Neural cell (in vitro differentiated cells): ENCODE measurements at regions not wholly inside any gene's neighbourhood (a gene's known extent, or its start where the extent isn't known, plus 50 kb on each side); places are given as distances from the start of the nearest gene placed in this dataset.

Experiments used
- H2AFZ ChIP-seq: fragments of 200-600, 300-800 bp; sonication (generic), shearing (Covaris generic); 2 replicates; pipeline ENCODE4 v1.6.0; 2014; ENCODE audit warnings: low read depth, mild to moderate bottlenecking, antibody characterized with exemption, low read length, moderate library complexity
- H3F3A ChIP-seq: fragments of 200-600 bp; shearing (Covaris generic); 2 replicates; pipeline ENCODE4 v1.6.1; 2016; ENCODE audit warnings: mild to moderate bottlenecking, moderate library complexity, mixed read lengths, antibody characterized with exemption, low read length; ENCODE audit not compliant: insufficient read depth, poor library complexity, severe bottlenecking
- H3K27ac ChIP-seq: fragments of 200-600, 300-800 bp; sonication (generic), shearing (Covaris generic); 2 replicates; pipeline ENCODE4 v1.5.1; 2014; ENCODE audit warnings: mild to moderate bottlenecking, low read length, moderate library complexity
- H3K27me3 ChIP-seq: fragments of 300-800, 200-600 bp; sonication (generic), shearing (Covaris generic); 2 replicates; pipeline ENCODE4 v1.6.0; 2014; ENCODE audit warnings: mild to moderate bottlenecking, low read depth, low read length, moderate library complexity; ENCODE audit not compliant: insufficient read depth
- H3K36me3 ChIP-seq: fragments of 300-800, 200-600 bp; sonication (generic), shearing (Covaris generic); 2 replicates; pipeline ENCODE4 v1.5.1; 2014; ENCODE audit warnings: mild to moderate bottlenecking, antibody characterized with exemption, low read length, moderate library complexity; ENCODE audit not compliant: insufficient read depth
- H3K4me2 ChIP-seq: fragments of 300-800, 200-600 bp; sonication (generic), shearing (Covaris generic); 2 replicates; pipeline ENCODE4 v1.6.0; 2014; ENCODE audit warnings: mild to moderate bottlenecking, low read length
- H3K4me3 ChIP-seq: fragments of 300-800, 200-600 bp; sonication (generic), shearing (Covaris generic); 2 replicates; pipeline ENCODE4 v1.5.1; 2014; ENCODE audit warnings: mild to moderate bottlenecking, low read length, moderate library complexity
- H3K79me2 ChIP-seq: fragments of 200-600 bp; shearing (Covaris generic); replicated peaks from 2 replicates; pipeline ENCODE4 v1.6.0; 2014; ENCODE audit warnings: mild to moderate bottlenecking, low read length, moderate library complexity; ENCODE audit not compliant: insufficient read depth
- H3K9ac ChIP-seq: fragments of 300-800, 200-600 bp; sonication (generic), shearing (Covaris generic); 2 replicates; pipeline ENCODE4 v1.6.1; 2016; ENCODE audit warnings: mild to moderate bottlenecking, low read length, mixed read lengths
- H3K9me2 ChIP-seq: fragments of 200-600 bp; shearing (Covaris generic); 2 replicates; pipeline ENCODE4 v1.6.1; 2016; ENCODE audit warnings: mild to moderate bottlenecking, low read length, mixed read lengths; ENCODE audit not compliant: insufficient read depth
- H3K9me3 ChIP-seq: fragments of 200-600, 300-800 bp; sonication (generic), shearing (Covaris generic); 2 replicates; pipeline ENCODE4 v1.6.1; 2016; ENCODE audit warnings: mild to moderate bottlenecking, mixed run types, low read length, moderate library complexity, mixed read lengths
- H4K20me1 ChIP-seq: fragments of 200-600 bp; shearing (Covaris generic); 2 replicates; pipeline ENCODE4 v1.6.1; 2016; ENCODE audit warnings: mild to moderate bottlenecking, mixed run types; ENCODE audit not compliant: insufficient read depth
- EP300 ChIP-seq: fragments of 450-650 bp; conservative IDR thresholded peaks from 2 replicates; pipeline ENCODE4 v1.6.1; 2014; ENCODE audit warnings: antibody characterized with exemption, mild to moderate bottlenecking, moderate library complexity; ENCODE audit not compliant: poor library complexity, severe bottlenecking
- EZH2 ChIP-seq: fragments of 200-600, 300-800 bp; shearing (Covaris generic), sonication (generic); IDR thresholded peaks from 2 replicates; pipeline ENCODE4 v1.6.1; 2014; ENCODE audit warnings: antibody characterized with exemption, low read length, borderline replicate concordance, mild to moderate bottlenecking; ENCODE audit not compliant: insufficient read depth, poor library complexity, severe bottlenecking
- MXI1 ChIP-seq: fragments of 450-650 bp; conservative IDR thresholded peaks from 2 replicates; pipeline ENCODE4 v1.6.1; 2014; ENCODE audit warnings: antibody characterized with exemption, mild to moderate bottlenecking; ENCODE audit not compliant: poor library complexity, severe bottlenecking
- POLR2AphosphoS5 ChIP-seq: IDR thresholded peaks from 2 replicates; pipeline ENCODE4 v1.6.1; 2012
- RAD21 ChIP-seq: fragments of 450-650 bp; conservative IDR thresholded peaks from 2 replicates; pipeline ENCODE4 v1.6.1; 2014; ENCODE audit warnings: antibody characterized with exemption, mild to moderate bottlenecking, moderate library complexity
- SMC3 ChIP-seq: fragments of 450-650 bp; conservative IDR thresholded peaks from 2 replicates; pipeline ENCODE4 v1.6.1; 2014; ENCODE audit warnings: antibody characterized with exemption, mild to moderate bottlenecking, moderate library complexity; ENCODE audit not compliant: poor library complexity
- TAF1 ChIP-seq: IDR thresholded peaks from 2 replicates; pipeline ENCODE4 v1.6.1; 2012; ENCODE audit warnings: low read depth
- TF ChIP-seq, protein P1 (sequence below): IDR thresholded peaks from 2 replicates; pipeline ENCODE4 v1.6.1; 2012; ENCODE audit warnings: borderline replicate concordance
- TF ChIP-seq, protein P2 (sequence below): fragments of 450-650 bp; IDR thresholded peaks from 2 replicates; pipeline ENCODE4 v1.5.1; 2014; ENCODE audit warnings: antibody characterized with exemption, mild to moderate bottlenecking, moderate library complexity; ENCODE audit not compliant: poor library complexity, severe bottlenecking

DNA sequence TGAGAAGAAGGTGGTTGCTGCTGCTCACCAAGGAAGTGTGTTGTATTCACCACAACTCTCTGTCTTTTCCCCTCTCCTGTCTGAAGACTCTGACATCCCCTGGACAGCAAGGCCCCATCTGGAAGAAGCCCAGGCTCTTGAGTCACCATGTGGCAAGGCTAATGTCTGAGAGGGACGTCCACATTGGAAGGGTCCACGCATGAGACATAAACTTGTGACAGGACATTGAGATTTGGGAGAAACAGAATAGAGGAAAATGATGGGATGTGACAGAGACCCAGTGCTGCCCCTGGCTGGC, 176.5 kb downstream of the IRF8 start:
- Histone ChIP-seq H3K36me3 (no peaks in the 10 kb centered on the region), H3K9me3 (no peaks in the 10 kb centered on the region), H3K9ac (no peak overlapping the region), H3K9me2 (no peaks in the 10 kb centered on the region), H3K27ac (no peak overlapping the region), H3F3A (no peaks in the 10 kb centered on the region), H3K79me2 (no peaks in the 10 kb centered on the region), H2AFZ (no peak overlapping the region), H3K4me3 (no peak overlapping the region), H3K4me2 (no peak overlapping the region), H4K20me1 (no peaks in the 10 kb centered on the region), H3K27me3 (peaks cover 5% of the 10 kb centered on the region)
- TF ChIP-seq, protein P1, sequence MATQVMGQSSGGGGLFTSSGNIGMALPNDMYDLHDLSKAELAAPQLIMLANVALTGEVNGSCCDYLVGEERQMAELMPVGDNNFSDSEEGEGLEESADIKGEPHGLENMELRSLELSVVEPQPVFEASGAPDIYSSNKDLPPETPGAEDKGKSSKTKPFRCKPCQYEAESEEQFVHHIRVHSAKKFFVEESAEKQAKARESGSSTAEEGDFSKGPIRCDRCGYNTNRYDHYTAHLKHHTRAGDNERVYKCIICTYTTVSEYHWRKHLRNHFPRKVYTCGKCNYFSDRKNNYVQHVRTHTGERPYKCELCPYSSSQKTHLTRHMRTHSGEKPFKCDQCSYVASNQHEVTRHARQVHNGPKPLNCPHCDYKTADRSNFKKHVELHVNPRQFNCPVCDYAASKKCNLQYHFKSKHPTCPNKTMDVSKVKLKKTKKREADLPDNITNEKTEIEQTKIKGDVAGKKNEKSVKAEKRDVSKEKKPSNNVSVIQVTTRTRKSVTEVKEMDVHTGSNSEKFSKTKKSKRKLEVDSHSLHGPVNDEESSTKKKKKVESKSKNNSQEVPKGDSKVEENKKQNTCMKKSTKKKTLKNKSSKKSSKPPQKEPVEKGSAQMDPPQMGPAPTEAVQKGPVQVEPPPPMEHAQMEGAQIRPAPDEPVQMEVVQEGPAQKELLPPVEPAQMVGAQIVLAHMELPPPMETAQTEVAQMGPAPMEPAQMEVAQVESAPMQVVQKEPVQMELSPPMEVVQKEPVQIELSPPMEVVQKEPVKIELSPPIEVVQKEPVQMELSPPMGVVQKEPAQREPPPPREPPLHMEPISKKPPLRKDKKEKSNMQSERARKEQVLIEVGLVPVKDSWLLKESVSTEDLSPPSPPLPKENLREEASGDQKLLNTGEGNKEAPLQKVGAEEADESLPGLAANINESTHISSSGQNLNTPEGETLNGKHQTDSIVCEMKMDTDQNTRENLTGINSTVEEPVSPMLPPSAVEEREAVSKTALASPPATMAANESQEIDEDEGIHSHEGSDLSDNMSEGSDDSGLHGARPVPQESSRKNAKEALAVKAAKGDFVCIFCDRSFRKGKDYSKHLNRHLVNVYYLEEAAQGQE = no peak
- TF ChIP-seq TAF1 = no peak

DNA sequence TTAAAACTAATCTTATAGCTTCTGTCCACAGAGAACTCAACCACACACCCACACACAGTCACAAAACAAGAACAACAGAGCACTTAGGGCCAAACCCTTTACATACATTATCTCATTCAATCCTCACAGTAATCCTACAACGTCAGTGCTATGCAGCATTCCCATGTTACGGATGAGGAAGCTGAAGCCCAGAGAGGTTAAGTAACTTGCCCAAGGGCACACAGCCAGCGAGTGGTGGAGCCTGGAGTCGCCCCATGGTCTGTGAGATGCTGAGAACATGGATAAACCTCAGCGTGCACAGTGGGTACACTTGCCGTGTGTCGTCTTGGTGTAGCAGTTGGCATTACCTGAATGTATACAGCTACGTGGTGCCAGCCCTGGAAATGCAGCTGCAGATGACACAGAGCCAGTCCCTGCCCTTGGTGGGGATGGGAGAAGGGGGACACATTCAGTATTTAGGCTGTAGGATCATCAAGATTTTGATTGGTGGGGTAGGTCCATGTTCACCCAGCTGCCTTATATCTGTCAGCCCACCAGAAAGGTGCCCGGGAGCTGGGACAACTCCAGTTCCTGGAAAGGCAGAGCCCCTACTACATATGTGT, 177.0 kb downstream of the IRF8 start:
- Histone ChIP-seq H4K20me1 (no peaks in the 10 kb centered on the region), H3K9me2 (no peaks in the 10 kb centered on the region), H3K9me3 (no peaks in the 10 kb centered on the region), H3K27me3 (peaks cover 5% of the 10 kb centered on the region), H3K27ac (no peak overlapping the region), H3K36me3 (no peaks in the 10 kb centered on the region), H2AFZ (no peak overlapping the region), H3F3A (no peaks in the 10 kb centered on the region), H3K9ac (no peak overlapping the region), H3K79me2 (no peaks in the 10 kb centered on the region), H3K4me3 (no peak overlapping the region), H3K4me2 (no peak overlapping the region)
- TF ChIP-seq RAD21 (no peak), SMC3 (no peak), EZH2 (no peak), MXI1 (no peak), EP300 (no peak), TAF1 (no peak), POLR2AphosphoS5 (no peak)
- TF ChIP-seq, protein P2, sequence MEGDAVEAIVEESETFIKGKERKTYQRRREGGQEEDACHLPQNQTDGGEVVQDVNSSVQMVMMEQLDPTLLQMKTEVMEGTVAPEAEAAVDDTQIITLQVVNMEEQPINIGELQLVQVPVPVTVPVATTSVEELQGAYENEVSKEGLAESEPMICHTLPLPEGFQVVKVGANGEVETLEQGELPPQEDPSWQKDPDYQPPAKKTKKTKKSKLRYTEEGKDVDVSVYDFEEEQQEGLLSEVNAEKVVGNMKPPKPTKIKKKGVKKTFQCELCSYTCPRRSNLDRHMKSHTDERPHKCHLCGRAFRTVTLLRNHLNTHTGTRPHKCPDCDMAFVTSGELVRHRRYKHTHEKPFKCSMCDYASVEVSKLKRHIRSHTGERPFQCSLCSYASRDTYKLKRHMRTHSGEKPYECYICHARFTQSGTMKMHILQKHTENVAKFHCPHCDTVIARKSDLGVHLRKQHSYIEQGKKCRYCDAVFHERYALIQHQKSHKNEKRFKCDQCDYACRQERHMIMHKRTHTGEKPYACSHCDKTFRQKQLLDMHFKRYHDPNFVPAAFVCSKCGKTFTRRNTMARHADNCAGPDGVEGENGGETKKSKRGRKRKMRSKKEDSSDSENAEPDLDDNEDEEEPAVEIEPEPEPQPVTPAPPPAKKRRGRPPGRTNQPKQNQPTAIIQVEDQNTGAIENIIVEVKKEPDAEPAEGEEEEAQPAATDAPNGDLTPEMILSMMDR = no peak
- TF ChIP-seq, protein P1 = no peak
